Left ventricle myocardium inferior (tissue), 1 donor: ENCODE measurements at regions not wholly inside any gene's neighbourhood (a gene's known extent, or its start where the extent isn't known, plus 50 kb on each side); places are given as distances from the start of the nearest gene placed in this dataset.

Source experiments
- DNase-seq: peaks from one replicate; pipeline ENCODE4 v3.0.0-alpha.2; 2020
- H3K27ac ChIP-seq: fragments of 200-600 bp; replicated peaks from 2 replicates; pipeline ENCODE4 v1.8.0; 2021
- H3K27me3 ChIP-seq: fragments of 200-600 bp; 2 replicates; pipeline ENCODE4 v1.8.0; 2021; ENCODE audit warnings: low read depth
- H3K36me3 ChIP-seq: fragments of 200-600 bp; 2 replicates; pipeline ENCODE4 v1.8.0; 2021
- H3K4me1 ChIP-seq: fragments of 200-600 bp; 2 replicates; pipeline ENCODE4 v1.8.0; 2021
- H3K4me3 ChIP-seq: fragments of 200-600 bp; 2 replicates; pipeline ENCODE4 v1.8.0; 2021; ENCODE audit warnings: mild to moderate bottlenecking, moderate library complexity
- H3K9me3 ChIP-seq: fragments of 200-600 bp; replicated peaks from 2 replicates; pipeline ENCODE4 v1.8.0; 2021
- intact Hi-C: fragments of 100-400 bp; cut with micrococcal nuclease; formaldehyde crosslinking; loops from one replicate; pipeline ENCODE4 v1.11.0; 2022
- TF ChIP-seq, protein P1 (sequence below): fragments of 200-600 bp; IDR thresholded peaks from 2 replicates; pipeline ENCODE4 v1.8.0; 2021; ENCODE audit warnings: antibody characterized with exemption, mild to moderate bottlenecking, borderline replicate concordance
- donor health status: DM: no; HTN: yes; CAD: no; lungs with severe emphysema.

DNA sequence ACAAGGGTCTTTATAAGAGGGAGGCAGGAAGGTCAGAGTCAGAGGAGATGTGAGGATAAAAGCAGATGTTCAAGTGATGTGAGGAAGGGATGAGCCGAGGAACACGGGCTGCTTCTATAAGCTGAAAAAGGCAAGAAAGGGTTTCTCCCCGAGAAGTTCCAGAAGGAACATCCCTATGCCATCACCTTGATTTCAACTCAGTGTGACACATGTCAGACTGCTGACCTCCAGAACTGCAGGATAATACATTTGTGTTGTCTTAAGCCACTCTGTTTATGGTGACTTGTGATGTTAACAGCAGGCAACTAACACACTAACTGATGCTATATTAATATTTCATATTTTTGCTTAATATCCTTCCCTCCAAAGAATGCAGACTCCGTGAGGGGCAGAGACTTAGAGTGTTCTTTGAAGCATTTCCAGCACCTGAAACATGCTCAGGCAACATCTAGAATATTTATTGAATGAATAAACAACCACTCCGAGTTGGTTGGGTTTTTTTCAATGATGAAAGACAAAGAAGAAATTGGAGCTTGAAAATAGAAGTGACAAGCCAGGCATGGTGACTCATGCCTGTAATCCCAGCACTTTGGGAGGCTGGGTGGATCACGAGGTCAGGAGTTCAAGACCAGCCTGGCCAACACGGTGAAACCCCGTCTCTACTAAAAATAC is 77.6 kb upstream of the ADRA1B start:
- intact Hi-C loops, result no loop called here
- Histone ChIP-seq H3K27ac (no peak overlapping the region), H3K4me1 (no peaks in the 10 kb centered on the region), H3K4me3 (no peak overlapping the region), H3K36me3 (no peaks in the 10 kb centered on the region), H3K9me3 (peaks cover 3% of the 10 kb centered on the region), H3K27me3 (no peaks in the 10 kb centered on the region)
- TF ChIP-seq, protein P1, sequence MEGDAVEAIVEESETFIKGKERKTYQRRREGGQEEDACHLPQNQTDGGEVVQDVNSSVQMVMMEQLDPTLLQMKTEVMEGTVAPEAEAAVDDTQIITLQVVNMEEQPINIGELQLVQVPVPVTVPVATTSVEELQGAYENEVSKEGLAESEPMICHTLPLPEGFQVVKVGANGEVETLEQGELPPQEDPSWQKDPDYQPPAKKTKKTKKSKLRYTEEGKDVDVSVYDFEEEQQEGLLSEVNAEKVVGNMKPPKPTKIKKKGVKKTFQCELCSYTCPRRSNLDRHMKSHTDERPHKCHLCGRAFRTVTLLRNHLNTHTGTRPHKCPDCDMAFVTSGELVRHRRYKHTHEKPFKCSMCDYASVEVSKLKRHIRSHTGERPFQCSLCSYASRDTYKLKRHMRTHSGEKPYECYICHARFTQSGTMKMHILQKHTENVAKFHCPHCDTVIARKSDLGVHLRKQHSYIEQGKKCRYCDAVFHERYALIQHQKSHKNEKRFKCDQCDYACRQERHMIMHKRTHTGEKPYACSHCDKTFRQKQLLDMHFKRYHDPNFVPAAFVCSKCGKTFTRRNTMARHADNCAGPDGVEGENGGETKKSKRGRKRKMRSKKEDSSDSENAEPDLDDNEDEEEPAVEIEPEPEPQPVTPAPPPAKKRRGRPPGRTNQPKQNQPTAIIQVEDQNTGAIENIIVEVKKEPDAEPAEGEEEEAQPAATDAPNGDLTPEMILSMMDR, result no peak
- no peak for DNase-seq

DNA sequence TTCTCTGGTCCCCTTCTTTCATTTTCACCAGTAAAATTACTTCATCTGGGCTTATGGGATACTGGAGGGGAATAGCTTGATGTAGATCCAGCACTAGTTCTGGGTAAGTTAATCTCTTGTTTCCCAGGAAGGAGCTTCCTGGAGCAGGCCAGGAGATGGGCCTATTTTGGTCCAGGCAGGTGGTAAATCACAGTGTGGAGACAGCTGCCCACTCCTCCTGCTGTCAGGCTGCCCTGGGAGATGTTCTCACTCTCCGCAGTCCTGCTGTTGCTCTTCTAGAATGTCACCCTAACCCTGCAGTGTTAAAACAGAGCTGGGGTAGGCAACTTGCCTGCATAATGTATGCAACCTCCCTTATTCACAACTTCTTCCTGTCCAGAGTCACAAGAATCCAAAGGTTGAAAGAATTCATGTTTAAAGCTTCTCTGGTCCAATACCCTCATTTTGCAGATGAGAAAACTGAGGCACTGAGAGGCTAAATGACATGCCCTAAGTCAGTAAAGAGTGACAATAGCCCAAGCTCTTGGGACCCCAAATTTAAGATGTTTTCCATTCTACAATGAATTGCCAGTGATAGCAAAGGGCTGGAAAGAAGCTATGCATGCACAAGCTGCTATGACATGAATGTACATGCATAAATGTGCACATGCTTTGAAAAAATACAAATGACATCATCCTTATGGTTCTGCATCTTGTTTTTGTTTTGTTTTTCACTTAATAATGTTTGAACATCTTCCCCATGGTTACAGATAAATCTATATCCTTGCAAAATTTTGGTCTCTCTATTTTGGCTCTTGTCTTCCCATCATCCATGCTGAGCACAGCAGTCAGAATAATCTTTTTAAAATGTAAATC is 71.8 kb upstream of the ADRA1B start:
- Histone ChIP-seq H3K36me3 (no peaks in the 10 kb centered on the region), H3K4me1 (no peaks in the 10 kb centered on the region), H3K27ac (no peak overlapping the region), H3K4me3 (no peak overlapping the region), H3K27me3 (no peaks in the 10 kb centered on the region), H3K9me3 (no peaks in the 10 kb centered on the region)
- no peak for DNase-seq
- TF ChIP-seq, protein P1, result no peak
- intact Hi-C loops, result no loop called here

DNA sequence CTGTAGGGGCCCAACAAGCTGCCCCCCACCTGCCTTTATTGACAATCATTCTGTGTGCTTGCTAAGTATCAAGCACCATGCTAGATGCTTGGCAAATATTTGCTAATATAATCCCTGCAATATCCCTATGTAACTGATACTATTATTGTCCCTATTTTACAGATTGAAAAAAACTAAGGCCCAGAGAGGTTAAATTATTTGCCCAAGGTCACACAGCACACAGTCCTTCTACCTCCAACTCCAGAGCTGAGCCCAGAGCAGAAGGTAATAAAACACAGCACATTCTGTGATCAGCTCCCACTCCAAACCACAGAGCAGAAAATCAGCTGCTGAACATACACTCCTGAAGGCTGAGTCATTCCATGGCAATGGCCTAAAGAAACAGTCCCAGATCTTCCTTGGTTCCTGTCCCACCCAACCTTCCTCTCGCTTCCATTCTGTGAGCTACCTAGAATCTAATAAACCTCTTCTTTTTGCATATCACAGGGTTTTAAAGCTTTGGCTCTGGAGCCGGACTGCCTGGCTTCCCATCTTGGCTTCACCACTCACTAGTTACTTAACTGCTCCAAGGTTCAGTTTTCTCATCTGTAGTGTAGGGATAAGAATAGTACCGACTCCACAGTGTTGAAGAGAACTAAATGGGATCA is 66.7 kb upstream of the ADRA1B start:
- Histone ChIP-seq H3K4me1 (no peaks in the 10 kb centered on the region), H3K4me3 (no peak overlapping the region), H3K36me3 (no peaks in the 10 kb centered on the region), H3K9me3 (no peaks in the 10 kb centered on the region), H3K27ac (no peak overlapping the region), H3K27me3 (no peaks in the 10 kb centered on the region)
- TF ChIP-seq, protein P1, result no peak
- intact Hi-C loops, result no loop called here
- DNase-seq, result no peak

DNA sequence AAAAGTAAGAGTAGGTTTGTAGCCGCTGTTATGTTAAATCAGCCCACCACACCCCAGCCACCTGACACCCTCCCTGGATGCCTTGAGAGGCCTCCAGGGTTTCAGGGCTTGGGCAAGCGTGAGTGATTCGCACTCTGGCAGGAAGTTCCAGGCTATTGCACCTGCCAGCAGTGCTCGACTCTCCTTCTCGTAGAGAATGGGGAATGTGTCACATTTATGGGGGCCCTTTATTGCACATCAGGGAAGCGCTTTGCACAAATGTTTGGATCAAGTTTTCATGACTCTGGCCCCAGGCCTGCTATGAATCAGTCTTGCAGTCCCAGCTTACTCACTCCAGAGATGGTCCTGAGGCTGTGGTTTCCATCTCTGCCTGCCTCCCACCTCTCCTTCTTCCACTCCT is 66.1 kb upstream of the ADRA1B start:
- intact Hi-C loops, result no loop called here
- no peaks in the 10 kb centered on the region for H3K27me3 ChIP-seq
- TF ChIP-seq, protein P1, result no peak
- no peaks in the 10 kb centered on the region for H3K36me3 ChIP-seq
- H3K4me3 ChIP-seq, result no peak overlapping the region
- H3K4me1 ChIP-seq, result no peaks in the 10 kb centered on the region
- DNase-seq, result no peak
- H3K9me3 ChIP-seq, result no peaks in the 10 kb centered on the region
- no peak overlapping the region for H3K27ac ChIP-seq

DNA sequence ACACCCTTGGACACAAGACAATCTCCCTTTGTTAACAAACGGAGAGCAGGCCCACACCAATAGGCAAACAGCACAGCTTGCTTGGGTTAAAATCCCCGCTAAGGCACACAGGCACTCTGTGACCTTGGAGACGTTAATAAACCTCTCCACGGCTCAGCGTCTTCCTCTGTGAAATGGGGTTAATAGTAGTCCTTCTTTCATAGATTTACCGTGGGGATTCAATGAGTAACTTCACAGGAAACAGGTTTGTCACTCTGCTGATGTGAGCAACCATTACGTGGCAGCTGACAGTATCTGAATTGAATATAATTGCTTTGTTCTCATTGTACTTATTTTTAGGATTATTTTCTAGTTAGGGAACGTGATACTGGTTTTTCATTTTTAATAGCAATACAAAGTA is 65.2 kb upstream of the ADRA1B start:
- H3K27me3 ChIP-seq, result no peaks in the 10 kb centered on the region
- H3K27ac ChIP-seq, result no peak overlapping the region
- TF ChIP-seq, protein P1, result no peak
- no peaks in the 10 kb centered on the region for H3K4me1 ChIP-seq
- no peaks in the 10 kb centered on the region for H3K9me3 ChIP-seq
- intact Hi-C loops, result no loop called here
- H3K4me3 ChIP-seq, result no peak overlapping the region
- no peaks in the 10 kb centered on the region for H3K36me3 ChIP-seq
- no peak for DNase-seq
